ENCODE measurements at regions not wholly inside any gene's neighbourhood (a gene's known extent, or its start where the extent isn't known, plus 50 kb on each side); places are given as distances from the start of the nearest gene placed in this dataset.

DNA sequence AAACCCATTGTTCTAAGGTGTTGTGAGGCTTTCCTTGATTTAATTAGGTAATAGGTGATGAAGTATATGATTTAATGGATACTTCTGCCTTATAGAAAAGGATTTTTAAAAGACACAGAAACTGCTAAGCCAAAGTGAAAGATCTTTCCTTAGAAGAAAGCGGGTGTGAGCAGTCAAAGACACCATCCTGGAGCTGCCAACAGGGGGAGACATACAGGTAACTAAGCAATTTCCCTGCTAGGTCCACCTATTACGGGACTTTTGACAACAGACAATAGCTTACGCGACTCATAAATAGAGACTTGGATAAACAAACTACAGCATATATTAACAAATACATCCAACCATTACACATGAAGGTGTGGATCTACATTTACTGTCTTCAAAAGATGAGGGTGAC is 669.5 kb downstream of the SQOR start (continued):
- TF ChIP-seq CTBP2 (IDR thresholded peaks at IDR 0.05; ENCODE audit: borderline replicate concordance, insufficient read depth, insufficient read length, low read length) (no peak), FOSL1 (IDR thresholded peaks at IDR 0.05; ENCODE audit: insufficient read depth, low read depth, low read length) (no peak), HDAC2 (IDR thresholded peaks at IDR 0.05; ENCODE audit: borderline replicate concordance in 1 of 2, low read depth in 2 of 2, low read length in 2 of 2) (no peak)

Measured in H1 (cell line).